Loucy (cell line): ENCODE measurements at regions not wholly inside any gene's neighbourhood (a gene's known extent, or its start where the extent isn't known, plus 50 kb on each side); places are given as distances from the start of the nearest gene placed in this dataset.

ENCODE experiments used
- H2AFZ ChIP-seq: fragments of 200-600 bp; sonication (generic); 2 replicates; pipeline ENCODE4 v1.6.0; 2016; ENCODE audit warnings: antibody characterized with exemption, mild to moderate bottlenecking, low read length, moderate library complexity
- H3F3A ChIP-seq: fragments of 200-600 bp; 2 replicates; pipeline ENCODE4 v1.6.0; 2016; ENCODE audit warnings: antibody characterized with exemption, low read depth, mild to moderate bottlenecking
- H3K27me3 ChIP-seq: fragments of 200-600 bp; sonication (generic); 2 replicates; pipeline ENCODE4 v1.6.1; 2014; ENCODE audit warnings: low read length, mild to moderate bottlenecking; ENCODE audit not compliant: insufficient read depth, poor library complexity, severe bottlenecking
- H3K36me3 ChIP-seq: fragments of 200-600 bp; sonication (generic); 2 replicates; pipeline ENCODE4 v1.6.1; 2016; ENCODE audit warnings: low read length; ENCODE audit not compliant: insufficient read depth
- H3K4me1 ChIP-seq: fragments of 200-600 bp; sonication (generic); 2 replicates; pipeline ENCODE4 v1.5.1; 2014; ENCODE audit warnings: low read length, mild to moderate bottlenecking; ENCODE audit not compliant: insufficient read depth, poor library complexity, severe bottlenecking
- H3K4me2 ChIP-seq: fragments of 200-600 bp; sonication (generic); 2 replicates; pipeline ENCODE4 v1.6.0; 2014; ENCODE audit warnings: antibody characterized with exemption, low read length, low read depth, mild to moderate bottlenecking; ENCODE audit not compliant: poor library complexity, severe bottlenecking
- H3K4me3 ChIP-seq: fragments of 200-600 bp; sonication (generic); 2 replicates; pipeline ENCODE4 v1.5.1; 2014; ENCODE audit warnings: low read length, mild to moderate bottlenecking, mixed read lengths; ENCODE audit not compliant: poor library complexity, severe bottlenecking
- H3K79me2 ChIP-seq: fragments of 200-600 bp; sonication (generic); 2 replicates; pipeline ENCODE4 v1.6.1; 2014; ENCODE audit warnings: low read length; ENCODE audit not compliant: insufficient read depth
- H3K9ac ChIP-seq: fragments of 200-600 bp; sonication (generic); 2 replicates; pipeline ENCODE4 v1.6.0; 2014; ENCODE audit warnings: mild to moderate bottlenecking, low read depth, low read length, moderate library complexity; ENCODE audit not compliant: poor library complexity, severe bottlenecking
- H3K9me2 ChIP-seq: fragments of 200-600 bp; sonication (generic); replicated peaks from 2 replicates; pipeline ENCODE4 v1.6.1; 2016; ENCODE audit warnings: low read depth, low read length, mixed read lengths
- H3K9me3 ChIP-seq: fragments of 200-600 bp; sonication (generic); 2 replicates; pipeline ENCODE4 v1.6.1; 2014; ENCODE audit warnings: mild to moderate bottlenecking, antibody characterized with exemption, low read length, low read depth; ENCODE audit not compliant: insufficient read depth
- H4K20me1 ChIP-seq: fragments of 200-600 bp; sonication (generic); 2 replicates; pipeline ENCODE4 v1.6.0; 2014; ENCODE audit warnings: antibody characterized with exemption, low read length, mild to moderate bottlenecking; ENCODE audit not compliant: insufficient read depth, poor library complexity, severe bottlenecking
- EZH2phosphoT487 ChIP-seq: fragments of 200-600 bp; IDR thresholded peaks from 2 replicates; pipeline ENCODE4 v1.6.1; 2018; ENCODE audit warnings: antibody characterized with exemption, mild to moderate bottlenecking, moderate library complexity, borderline replicate concordance
- TF ChIP-seq, protein P1 (sequence below): fragments of 200-600 bp; sonication (generic); conservative IDR thresholded peaks from 2 replicates; pipeline ENCODE4 v1.5.1; 2014; ENCODE audit warnings: mild to moderate bottlenecking, antibody characterized with exemption, low read length

DNA sequence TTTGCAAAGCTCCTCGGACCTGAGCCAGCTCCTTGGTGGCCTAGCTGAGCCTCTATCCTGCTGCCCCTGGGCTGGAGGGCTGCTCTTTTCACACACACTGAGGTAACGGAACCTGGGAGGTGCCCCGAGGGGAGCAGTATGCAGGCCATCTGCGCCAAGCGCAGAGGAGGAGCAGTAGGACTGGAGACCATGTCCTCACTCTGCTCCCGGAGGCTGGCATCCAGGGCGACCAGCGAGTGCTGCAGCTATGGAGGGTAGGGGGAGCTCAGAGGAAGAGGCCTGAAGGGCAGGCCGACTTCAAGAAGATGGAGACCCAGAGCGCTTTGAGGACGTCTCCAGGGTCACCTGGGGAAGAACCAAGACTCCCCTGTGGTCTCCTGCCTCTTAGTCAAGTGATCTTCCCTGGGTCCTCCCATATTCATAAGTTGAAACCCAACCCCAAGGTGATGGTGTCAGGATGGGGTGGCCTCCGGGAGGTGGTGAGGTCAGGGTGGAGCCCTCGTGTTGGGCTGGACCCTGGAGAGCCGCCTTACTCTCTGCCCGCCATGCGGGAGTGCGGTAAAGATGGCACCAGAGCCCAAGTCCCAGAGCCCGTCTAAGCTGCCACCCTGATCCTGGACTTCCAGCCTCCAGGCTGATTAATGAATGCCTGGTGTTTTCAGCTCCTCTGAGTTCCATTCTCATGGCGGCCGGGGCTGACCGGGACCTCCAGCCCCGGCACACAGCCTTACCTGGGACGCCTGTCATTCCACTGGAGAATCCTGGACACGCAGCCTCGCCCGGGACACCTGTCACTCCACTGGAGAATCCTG lies 160.7 kb downstream of the NDUFA10 start:
- H3K4me3 ChIP-seq = no peak overlapping the region
- H3F3A ChIP-seq = peaks cover 6% of the 10 kb centered on the region; the same call in 1 of the 2 replicates
- H3K9me2 ChIP-seq = no peaks in the 10 kb centered on the region
- no peaks in the 10 kb centered on the region for H3K36me3 ChIP-seq
- H4K20me1 ChIP-seq = no peaks in the 10 kb centered on the region
- peaks cover 29% of the 10 kb centered on the region; the same call in 1 of the 2 replicates for H3K9me3 ChIP-seq
- no peak overlapping the region for H2AFZ ChIP-seq
- no peaks in the 10 kb centered on the region for H3K27me3 ChIP-seq
- H3K79me2 ChIP-seq = no peaks in the 10 kb centered on the region
- H3K9ac ChIP-seq = no peak overlapping the region
- no peak overlapping the region for H3K4me2 ChIP-seq
- H3K4me1 ChIP-seq = no peaks in the 10 kb centered on the region
- TF ChIP-seq, protein P1, sequence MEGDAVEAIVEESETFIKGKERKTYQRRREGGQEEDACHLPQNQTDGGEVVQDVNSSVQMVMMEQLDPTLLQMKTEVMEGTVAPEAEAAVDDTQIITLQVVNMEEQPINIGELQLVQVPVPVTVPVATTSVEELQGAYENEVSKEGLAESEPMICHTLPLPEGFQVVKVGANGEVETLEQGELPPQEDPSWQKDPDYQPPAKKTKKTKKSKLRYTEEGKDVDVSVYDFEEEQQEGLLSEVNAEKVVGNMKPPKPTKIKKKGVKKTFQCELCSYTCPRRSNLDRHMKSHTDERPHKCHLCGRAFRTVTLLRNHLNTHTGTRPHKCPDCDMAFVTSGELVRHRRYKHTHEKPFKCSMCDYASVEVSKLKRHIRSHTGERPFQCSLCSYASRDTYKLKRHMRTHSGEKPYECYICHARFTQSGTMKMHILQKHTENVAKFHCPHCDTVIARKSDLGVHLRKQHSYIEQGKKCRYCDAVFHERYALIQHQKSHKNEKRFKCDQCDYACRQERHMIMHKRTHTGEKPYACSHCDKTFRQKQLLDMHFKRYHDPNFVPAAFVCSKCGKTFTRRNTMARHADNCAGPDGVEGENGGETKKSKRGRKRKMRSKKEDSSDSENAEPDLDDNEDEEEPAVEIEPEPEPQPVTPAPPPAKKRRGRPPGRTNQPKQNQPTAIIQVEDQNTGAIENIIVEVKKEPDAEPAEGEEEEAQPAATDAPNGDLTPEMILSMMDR = no peak
- TF ChIP-seq EZH2phosphoT487 = no peak

DNA sequence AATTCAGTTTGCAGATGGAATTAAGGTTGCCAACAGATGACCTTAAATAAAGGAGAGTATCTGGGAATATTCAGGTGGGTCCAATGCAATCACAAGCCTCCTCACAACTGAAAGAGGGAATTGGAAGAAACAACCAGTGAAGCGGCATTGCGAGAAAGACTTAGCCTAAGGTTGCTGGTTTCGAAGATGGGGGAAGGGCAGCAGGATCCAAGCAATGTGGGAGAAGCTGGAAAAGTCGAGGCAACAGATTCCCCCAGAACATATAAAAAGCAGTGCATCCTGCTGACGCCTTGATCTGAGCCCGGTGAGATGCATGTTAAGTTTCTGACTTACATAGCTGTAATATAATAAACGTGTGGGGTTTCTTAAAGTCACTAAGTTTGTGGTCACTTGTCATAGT lies 162.5 kb downstream of the NDUFA10 start:
- Histone ChIP-seq H4K20me1 (no peaks in the 10 kb centered on the region), H3K27me3 (no peaks in the 10 kb centered on the region), H3F3A (peaks cover 5% of the 10 kb centered on the region; the same call in 1 of the 2 replicates), H3K4me1 (no peaks in the 10 kb centered on the region), H2AFZ (no peak overlapping the region), H3K36me3 (no peaks in the 10 kb centered on the region), H3K79me2 (no peaks in the 10 kb centered on the region), H3K4me3 (no peak overlapping the region), H3K9me3 (peaks cover 21% of the 10 kb centered on the region; the same call in 1 of the 2 replicates), H3K4me2 (no peak overlapping the region), H3K9me2 (no peaks in the 10 kb centered on the region), H3K9ac (no peak overlapping the region)
- TF ChIP-seq EZH2phosphoT487 = no peak
- TF ChIP-seq, protein P1 = no peak

DNA sequence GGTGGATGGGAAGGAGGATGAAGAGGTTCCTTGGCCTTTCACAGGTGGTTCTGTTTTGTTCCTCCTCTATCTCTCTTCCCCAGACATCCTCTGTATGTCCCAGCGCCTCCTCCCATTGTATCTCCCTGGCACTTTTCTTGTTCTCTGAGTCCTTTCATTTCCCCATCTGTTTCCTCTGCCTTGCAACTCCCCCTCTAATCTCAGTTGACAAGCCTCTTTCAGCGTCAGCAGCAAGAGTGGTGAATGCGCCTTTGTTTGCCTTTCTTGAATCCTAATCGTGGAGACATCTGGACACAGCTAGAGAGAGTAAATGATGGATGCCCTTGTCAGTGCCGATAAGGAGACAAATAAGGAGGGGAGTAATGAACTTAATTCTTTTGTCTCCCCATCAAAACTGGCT lies 167.0 kb downstream of the NDUFA10 start:
- Histone ChIP-seq H3K79me2 (no peaks in the 10 kb centered on the region), H2AFZ (no peak overlapping the region), H3K9ac (no peak overlapping the region), H3K9me3 (peaks cover 8% of the 10 kb centered on the region; the same call in 1 of the 2 replicates), H3K4me2 (no peak overlapping the region), H3K27me3 (no peaks in the 10 kb centered on the region), H3K4me1 (no peaks in the 10 kb centered on the region), H3F3A (no peaks in the 10 kb centered on the region), H3K9me2 (no peaks in the 10 kb centered on the region), H4K20me1 (no peaks in the 10 kb centered on the region), H3K4me3 (no peak overlapping the region), H3K36me3 (no peaks in the 10 kb centered on the region)
- TF ChIP-seq, protein P1 = no peak
- no peak for TF ChIP-seq EZH2phosphoT487
